ENCODE measurements at regions not wholly inside any gene's neighbourhood (a gene's known extent, or its start where the extent isn't known, plus 50 kb on each side); places are given as distances from the start of the nearest gene placed in this dataset.

DNA sequence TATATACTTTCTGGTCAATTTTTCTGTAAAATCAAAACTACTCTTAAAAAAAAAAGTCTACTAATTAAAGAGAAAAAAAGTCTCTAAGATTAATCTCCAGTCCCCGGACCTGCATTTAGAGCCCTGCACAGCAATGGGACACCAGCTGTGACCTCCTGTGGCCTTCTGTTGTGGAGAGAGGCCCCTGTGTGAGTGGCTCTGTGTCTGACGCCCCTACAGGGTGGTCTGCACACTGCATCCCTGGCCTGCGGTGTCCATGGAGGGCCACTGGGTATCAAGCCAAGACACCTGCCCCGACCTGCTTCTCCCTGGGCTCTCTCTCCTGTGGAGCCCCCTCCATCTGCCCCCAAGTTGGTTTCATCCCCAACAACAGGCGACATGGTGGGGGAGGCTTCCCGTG lies 248.0 kb upstream of the DIO3 start:
- TF ChIP-seq CTCF (IDR thresholded peaks at IDR 0.05) (no peak), POLR2A (IDR thresholded peaks at IDR 0.05) (no peak)

Data from vagina (tissue), 2 donors.